VCaP (cell line): ENCODE measurements at regions not wholly inside any gene's neighbourhood (a gene's known extent, or its start where the extent isn't known, plus 50 kb on each side); places are given as distances from the start of the nearest gene placed in this dataset.

Experiments
- H3K27ac ChIP-seq: fragments of 450-650 bp; 2 replicates; pipeline ENCODE4 v1.5.1; 2017
- CTCF ChIP-seq: fragments of 450-650 bp; conservative IDR thresholded peaks from 2 replicates; pipeline ENCODE4 v1.5.1; 2017; ENCODE audit warnings: mild to moderate bottlenecking, moderate library complexity

DNA sequence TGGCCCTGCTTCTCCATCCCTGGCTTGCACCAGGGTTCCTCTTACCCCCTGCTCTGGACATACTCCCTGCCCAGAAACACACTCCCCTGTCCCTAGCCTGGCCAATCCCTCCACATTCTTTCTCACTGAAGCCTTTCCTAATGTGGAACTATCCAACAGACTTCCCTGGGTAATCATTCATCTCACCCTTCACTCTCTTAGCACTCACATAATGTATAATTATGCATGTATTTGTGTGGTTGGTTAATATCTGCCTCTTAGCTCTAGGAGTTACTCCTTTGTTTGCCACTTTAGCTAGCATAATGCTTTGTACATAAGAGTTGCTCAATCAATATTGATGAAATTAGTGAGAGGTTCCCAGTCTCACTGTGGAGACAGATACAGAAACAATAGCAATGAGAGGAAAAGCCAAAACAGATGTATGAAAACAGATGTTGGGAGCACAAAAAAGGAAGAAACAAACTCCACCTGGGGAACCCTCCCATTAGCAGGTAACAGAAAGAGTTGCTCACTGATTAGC lies 76.9 kb upstream of the WARS2 start:
- H3K27ac ChIP-seq = no peak overlapping the region
- no peak for TF ChIP-seq CTCF

- no peak overlapping the region for H3K27ac ChIP-seq
- no peak for TF ChIP-seq CTCF
These were observed 79.3 kb upstream of the WARS2 start for GRCh38 chr1:119219711-119220110.

GRCh38 chr1:119220991-119221390 lies 80.5 kb upstream of the WARS2 start:
- no peak for TF ChIP-seq CTCF
- no peak overlapping the region for H3K27ac ChIP-seq

- no peak overlapping the region for H3K27ac ChIP-seq
- no peak for TF ChIP-seq CTCF
These were observed 81.8 kb upstream of the WARS2 start for GRCh38 chr1:119222271-119222670.

DNA sequence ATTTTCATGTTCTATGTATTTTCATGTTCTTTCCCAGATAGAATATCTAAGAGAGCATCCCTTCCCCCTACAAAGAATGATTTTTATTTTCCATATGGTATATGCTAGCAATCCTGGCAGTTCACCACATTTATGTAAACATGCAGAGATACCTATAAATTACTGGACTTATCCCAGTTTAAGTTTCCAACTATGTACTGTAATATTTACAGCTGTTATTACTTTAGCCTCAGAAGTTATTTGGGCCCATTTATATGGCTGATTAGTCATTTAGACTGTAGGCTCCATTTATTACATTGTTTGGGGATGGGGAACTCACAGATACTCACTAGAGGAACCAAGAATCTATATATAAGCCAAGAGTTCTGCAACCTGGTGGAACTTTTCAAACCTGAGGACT lies 84.8 kb upstream of the WARS2 start:
- TF ChIP-seq CTCF = no peak
- no peak overlapping the region for H3K27ac ChIP-seq

DNA sequence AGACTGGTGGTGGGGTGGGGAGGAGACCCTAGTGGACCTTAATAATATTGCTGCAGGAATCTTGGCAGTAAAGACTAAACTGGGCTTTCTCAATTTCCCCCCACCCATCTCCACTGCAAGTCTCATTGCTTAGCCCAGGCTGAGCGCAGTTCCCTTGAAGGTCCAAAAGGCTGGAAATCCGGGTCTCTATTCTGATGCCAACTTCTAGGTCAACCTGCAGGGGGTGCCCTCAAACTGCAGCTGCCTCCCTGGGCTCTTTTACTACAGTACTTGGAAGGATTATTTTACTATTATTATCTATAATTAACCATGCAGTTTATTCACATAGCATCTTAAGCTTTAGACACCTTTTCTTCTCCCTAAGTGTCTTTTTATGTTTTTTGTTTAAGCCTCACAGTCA lies 85.4 kb upstream of the WARS2 start:
- H3K27ac ChIP-seq = no peak overlapping the region
- TF ChIP-seq CTCF = no peak

DNA sequence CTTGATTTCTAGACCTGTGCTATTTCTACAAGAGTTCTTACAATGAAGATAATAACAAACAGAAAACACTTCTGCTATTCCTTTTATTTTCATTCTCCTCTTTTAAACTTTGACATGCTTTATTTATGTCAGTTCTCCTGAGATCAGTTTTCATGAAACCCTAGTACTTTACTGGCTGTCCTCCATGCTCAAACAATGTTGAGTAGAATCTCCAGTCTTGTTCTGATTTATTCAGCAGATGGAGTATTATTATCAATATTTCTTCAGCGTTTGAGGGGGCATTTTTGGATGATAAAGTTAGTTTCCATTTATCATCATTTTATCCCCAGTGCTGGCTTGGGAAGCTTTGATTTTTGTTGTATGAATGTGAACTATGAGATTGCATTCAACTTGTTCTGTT lies 85.9 kb upstream of the WARS2 start:
- TF ChIP-seq CTCF = no peak
- H3K27ac ChIP-seq = no peak overlapping the region

- no peak for TF ChIP-seq CTCF
- H3K27ac ChIP-seq = no peak overlapping the region
These were observed 86.5 kb upstream of the WARS2 start for GRCh38 chr1:119226913-119227312.
